ENCODE measurements at regions not wholly inside any gene's neighbourhood (a gene's known extent, or its start where the extent isn't known, plus 50 kb on each side); places are given as distances from the start of the nearest gene placed in this dataset.
A peak's percentile ranks its signal among the peaks of the same experiment; 100 is the strongest.
"Not testable (repeated sequence)": the region's sequence is repeated elsewhere in the genome, so short reads cannot be mapped to it uniquely, and the experiment has no call there.

DNA sequence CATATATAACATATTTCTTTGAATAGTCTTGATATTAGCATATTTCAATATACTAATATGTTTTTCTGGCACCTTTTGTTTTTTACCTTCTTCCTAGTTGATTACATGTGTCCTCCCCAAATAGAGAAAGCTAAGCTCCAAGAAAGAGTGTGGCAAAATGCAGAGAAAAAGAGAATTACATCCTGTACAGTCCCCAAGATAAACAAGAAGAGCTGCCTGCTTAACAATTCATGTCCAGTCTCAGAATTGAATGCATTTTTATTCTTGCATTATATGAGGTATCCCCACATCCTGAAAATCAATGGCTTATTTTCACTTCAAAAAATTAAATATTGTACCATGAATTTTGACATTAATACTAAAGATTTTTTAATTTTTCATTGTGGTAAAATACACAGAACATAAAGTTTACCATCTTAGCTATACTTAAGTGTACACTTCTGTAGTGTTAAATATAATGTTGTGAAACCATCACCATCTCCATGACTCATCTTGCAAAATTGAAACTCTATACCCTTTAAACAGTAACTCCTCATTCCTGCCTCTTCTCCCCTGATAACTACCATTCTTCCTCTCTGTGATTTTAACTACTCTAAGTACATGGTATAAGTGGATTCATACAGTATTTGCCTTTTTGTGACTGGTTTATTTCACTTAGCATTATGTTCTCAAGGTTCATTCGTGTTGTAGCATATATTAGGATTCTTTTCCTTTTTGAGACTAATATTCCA, 490.3 kb downstream of the COL12A1 start:
- peak; percentile 71 for DNase-seq (ENCODE audit: low read depth)

DNA sequence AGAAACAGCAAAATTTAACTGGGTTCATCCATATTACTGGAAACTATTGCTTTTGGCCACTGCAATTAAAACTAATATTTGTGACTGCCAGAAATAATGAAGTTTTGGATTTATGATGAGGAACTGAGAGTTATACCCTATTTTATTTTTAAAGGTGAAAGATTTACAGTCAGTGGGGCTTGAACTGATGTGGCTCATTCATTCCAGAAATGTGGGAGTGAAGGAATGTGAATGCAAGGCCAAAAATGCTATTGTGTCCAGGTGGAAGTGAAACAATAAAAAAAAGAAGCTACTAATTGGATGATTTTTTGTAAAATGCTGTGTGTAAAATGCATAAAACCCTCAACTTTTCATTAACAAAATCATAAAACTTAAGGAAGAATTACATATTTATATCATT, 491.9 kb downstream of the COL12A1 start:
- DNase-seq (ENCODE audit: low read depth): no peak

DNA sequence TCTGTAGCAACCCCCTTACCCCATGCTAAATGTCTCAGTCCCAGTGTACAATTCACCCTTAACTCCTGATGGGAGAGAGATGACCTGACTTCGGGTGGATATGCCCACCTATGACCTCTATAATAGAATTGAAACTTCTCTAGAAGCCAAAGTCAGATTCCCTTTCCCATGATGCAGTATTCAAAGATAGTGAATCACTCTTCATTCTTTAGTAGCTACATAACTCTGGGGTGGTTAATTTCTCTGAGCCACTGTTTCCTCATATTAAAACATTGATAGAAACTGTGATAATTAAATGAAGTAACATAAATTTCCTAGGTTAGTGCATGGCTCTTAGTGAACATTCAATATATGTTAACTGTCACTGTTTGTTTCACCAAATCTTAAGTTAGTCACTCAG, 500.4 kb downstream of the COL12A1 start:
- peak; percentile 53 for DNase-seq (ENCODE audit: low read depth)

DNA sequence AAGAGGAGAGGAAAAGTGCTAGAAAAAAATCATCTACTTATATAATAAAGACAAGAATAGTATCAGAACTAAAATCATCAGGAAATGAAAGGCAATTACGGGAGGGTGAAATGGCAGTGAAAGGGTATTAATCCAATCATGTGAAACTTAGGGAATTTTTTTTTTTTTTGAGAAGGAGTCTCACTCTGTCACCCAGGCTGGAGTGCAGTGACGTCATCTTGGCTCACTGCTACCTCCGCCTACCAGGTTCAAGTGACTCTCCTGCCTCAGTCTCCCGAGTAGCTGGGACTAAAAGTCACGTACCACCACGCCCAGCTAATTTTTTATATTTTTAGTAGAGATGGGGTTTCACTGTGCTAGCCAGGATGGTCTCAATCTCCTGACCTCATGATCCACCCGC, 501.3 kb downstream of the COL12A1 start:
- DNase-seq (ENCODE audit: low read depth): not testable (repeated sequence)

DNA sequence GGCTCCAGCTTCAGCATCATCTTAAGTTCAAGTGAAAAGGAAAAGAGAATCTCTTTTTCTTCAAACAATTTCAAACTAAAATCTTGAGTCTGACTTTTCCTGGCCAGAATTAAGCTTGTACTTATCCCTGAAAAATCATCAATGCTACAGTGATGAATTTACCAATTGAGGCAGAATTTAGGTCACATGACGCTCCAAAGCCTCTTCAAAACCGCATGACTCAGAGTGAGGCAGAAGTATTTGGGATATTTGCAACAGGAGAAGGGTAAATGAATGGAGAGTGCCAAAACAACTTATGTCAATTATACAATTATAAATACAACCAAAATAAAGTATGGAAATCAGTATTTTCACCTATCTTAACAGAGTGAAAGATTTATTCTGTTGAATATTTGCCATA, 515.5 kb downstream of the COL12A1 start:
- DNase-seq (ENCODE audit: low read depth): peak; percentile 13

DNA sequence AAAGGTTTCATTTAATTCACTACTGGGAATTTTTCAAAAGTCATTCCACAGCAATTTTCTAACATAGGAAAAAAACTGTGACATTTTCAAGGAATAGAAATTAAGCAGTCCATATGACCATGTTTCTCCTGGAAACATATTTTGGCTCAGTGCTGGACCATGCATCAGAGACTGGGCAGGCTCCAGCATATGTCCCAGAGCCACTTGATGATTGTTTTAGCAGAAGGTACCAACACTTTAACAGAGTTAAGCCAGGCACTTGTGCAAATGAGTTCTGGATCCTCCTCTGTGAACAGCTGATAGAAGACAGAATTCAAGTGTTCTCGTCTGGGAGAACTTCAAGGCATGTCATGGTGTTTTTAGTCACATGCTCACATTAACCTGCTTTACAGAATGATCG, 516.3 kb downstream of the COL12A1 start:
- DNase-seq (ENCODE audit: low read depth): no peak

DNA sequence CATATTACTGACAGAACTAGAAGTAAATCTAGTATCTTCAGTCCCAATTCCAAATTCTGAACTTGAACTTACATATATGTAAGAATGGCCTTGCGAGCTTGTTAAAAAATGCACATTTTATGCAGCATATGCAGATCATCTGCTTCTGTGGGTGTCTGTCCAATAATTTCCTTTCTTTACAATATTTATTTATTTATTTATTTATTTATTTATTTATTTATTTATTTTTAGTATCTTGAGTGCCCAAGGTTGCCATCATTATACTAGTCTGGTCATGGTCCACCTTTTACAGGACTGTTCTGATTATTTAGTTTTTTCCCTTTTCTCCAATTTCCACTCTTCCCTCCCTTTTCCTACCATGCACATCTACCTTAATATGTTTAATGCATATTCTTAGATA, 528.4 kb downstream of the COL12A1 start:
- DNase-seq (ENCODE audit: low read depth): no peak

DNA sequence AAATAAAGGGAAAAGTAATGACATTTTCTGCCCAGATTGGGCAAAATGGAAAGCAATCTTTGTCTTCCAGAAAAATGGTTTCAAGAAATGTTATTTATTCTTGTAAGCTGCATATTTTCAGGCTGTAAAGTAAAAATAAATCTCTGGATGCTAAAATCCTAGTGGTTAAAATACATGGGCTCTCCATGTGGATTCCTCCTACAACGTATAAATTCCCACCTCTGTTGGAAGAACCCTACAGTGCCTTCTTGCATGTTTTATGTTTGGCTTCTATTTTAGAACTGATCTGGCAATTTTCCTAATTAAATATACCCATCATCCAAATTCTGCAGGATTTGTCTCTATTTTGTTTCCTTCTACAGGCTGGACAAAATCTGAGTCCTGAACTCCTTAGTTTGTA, 528.9 kb downstream of the COL12A1 start:
- no peak for DNase-seq (ENCODE audit: low read depth)

DNA sequence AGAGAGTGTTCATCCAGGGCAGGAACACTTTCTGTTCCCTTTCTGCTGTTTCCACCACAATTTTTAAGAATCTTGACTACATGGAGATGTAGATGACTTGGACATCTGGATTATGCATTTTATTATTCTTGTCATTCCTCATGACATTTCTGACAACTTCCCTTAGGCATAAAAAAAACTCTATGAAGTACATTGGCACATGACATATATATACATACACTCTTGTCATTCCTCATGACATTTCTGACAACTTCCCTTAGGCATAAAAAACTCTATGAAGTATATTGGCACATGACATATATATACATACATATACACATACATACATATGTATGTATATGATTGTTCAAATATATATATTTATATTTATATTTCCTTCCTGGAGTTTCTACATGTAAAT, 531.5 kb downstream of the COL12A1 start:
- DNase-seq (ENCODE audit: low read depth): no peak

DNA sequence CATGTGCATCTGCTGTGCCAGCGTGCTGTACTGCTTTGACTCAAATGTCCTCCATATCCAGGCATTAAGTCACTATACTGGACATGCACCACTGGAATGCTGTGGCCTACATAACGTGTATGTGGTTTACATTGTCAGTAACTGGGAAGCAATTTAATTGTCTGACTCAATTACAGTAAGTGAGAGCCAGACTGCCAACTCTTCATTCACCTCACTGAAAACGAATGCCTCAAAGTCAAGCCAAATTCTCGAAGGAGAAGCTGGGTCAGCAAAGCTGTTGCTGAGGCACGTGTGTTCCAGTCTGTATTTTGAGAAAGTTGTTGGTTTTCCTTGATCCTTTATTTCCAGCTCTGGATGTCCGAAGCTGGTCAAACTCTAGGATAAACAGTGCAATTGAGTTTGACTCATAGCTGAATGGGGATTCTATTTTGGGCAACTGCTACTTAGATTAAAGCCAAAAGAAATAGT, 534.3 kb downstream of the COL12A1 start:
- DNase-seq (ENCODE audit: low read depth): peak; percentile 95

DNA sequence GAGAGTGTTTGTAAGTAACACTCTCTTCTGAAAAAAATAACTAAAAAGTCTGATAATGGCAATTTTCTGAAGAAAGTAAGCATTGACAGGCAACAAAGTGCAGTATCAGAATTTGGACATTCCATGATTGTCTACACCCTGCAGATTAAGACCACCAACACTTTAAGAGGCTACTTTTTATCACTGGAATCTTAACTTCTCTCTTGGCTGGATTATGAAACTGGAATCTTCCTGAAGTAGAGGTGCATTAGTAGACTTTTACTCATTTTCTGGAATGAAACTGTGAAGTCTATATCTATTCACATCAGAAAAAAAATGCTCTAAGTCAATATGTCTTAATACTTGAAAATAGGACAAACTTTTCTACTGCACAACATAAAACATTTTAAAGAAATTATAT, 547.5 kb downstream of the COL12A1 start:
- peak; percentile 16 for DNase-seq (ENCODE audit: low read depth)

DNA sequence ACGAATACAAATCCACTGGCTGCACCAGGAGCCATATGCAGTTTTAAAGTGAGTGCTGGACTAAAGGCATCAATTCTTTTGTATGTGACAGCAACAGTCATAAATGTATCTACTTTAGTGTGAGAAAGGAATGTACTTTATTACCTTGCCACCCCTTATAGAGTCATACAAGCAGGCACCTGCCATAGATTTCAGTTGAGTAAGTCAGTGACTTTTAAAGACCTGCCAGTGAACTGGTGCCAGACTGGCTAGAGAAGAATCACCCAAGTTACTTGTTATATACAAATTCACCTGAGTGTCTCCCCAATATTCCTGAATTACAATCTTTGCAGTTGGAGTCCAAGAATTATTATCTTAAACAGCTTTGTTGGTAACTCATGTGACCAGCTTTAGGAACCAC, 547.9 kb downstream of the COL12A1 start:
- no peak for DNase-seq (ENCODE audit: low read depth)

DNA sequence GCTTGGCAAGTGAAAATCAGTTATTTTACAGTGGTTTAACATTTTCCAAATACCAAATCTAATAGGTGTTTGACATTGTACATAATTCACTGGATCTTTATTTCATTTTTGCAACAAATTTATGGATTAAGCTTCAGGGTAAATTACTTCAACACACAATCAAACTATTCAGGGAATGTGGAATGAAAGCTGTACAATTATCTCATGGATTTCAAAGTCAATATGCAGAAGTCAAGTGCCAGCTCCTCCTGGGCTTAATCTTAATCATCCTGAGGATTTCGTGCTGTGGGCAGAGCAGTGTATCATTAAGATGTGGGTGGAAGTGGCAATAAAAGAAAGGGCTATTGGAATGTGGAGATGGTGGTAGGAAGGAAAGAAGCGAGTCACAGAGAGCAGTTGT, 548.8 kb downstream of the COL12A1 start:
- peak; percentile 80 for DNase-seq (ENCODE audit: low read depth)

DNA sequence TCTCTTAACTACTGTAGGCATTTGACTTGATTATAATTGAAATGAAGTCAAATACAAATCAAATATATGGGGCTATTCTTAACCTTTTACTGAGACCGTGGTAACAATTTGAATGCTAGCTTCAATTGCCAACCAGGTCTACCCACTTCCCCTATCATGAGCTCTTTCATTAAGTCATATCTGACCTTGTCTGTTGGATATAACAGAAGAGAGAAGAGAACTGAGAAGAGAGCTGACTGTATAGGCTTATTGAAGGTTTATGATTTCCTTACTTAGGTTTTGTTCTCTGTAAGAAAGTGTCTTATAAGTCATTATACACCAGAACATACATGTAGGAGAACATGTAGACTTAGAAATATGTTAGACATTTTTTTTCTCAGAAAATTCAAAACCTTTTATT, 549.4 kb downstream of the COL12A1 start:
- no peak for DNase-seq (ENCODE audit: low read depth)

DNA sequence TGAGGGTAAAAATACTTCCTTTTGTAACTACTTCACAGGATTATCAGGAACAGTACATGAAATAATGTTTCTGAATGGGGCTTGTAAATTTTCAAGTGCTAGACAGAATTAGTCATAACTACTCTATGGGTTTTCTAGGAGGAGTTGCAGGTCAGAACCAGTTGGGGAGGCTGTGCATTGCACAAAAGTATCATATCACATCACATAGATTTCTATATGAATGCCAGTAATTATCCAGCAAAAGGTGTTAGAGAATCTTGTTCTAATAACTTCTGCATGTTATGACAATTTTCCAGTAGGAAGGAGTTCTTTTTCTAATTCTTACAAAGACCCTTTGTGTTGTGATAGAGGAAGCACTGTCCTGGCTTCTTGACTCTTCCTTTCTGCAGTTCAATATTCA, 551.6 kb downstream of the COL12A1 start:
- DNase-seq (ENCODE audit: low read depth): peak; percentile 1

DNA sequence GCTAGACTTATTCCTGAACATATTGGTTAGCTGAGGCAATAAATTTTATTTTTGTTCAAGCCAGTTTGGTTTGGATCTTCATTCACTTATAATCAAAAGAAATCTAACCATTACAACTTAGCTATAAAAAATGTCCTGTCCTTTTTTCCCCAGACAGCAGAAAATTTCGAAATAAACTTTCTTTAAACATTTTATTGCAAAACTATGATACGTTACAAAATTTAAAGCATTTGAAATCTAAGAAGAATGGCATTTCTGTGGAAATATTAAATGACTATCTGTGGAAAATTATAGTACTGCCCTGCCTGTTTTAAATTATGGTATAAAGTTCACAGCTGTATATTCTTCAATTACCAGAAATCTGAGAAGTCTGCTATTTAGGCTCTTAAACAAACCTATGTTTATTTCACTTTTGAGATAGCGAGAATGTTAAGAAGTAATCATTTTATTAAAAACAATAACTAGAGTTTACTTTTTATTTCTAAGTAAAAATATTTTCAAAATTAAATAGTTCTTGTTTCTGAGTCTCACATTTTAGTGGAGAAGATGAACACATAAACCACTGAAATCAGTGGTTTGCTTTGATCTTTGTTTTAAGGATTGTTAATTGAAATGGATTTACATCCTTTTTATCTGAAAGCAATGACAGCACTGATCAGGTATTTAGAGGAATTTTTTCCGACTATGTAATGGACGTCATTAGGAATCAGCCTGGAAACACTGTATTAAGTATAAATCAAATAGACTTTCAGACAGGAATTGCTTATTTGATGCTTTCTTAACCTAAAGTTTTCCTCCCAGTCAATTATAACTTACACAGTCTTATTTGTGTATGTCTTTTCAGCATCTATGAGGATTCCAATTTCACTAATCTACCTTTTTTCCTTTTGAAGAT, 553.7 kb downstream of the COL12A1 start:
- DNase-seq (ENCODE audit: low read depth): peak; percentile 34

DNA sequence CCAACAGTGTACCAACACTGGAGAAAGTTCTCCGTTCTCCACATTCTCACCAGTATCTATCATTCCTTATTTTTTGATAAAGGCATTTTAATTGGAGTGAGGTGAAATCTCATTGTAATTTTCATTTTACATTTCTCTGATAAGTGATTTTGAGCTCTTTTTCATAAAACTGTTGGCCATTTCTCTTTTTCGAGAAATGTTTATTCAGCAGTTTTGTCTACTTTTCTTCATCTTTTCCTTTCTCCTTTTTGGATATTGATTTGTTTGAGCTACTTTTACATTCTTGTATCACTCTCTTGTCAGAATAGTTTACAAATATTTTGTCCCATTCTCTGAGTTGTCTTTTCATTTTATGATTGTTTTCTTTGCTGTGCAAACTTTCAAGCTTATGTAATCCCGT, 555.2 kb downstream of the COL12A1 start:
- DNase-seq (ENCODE audit: low read depth): no peak

DNA sequence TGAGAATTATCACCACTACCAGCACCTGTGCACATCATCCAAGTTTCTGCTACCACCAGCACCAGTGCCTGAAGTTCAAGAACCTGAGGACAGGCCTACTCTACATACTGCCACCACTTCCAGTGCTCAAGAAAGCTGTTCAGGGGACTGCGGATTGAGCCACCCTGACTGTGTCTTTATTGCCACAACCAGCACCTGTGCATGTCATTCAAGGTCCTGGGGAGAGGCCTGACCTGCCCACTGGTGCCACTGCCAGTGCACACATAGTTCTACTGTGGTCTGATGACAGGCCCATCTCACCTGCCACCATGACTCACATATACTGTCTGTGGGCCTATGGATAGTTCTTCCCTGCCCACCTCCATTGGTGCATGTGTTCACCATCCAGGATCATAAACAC, 559.4 kb downstream of the COL12A1 start:
- no peak for DNase-seq (ENCODE audit: low read depth)

DNA sequence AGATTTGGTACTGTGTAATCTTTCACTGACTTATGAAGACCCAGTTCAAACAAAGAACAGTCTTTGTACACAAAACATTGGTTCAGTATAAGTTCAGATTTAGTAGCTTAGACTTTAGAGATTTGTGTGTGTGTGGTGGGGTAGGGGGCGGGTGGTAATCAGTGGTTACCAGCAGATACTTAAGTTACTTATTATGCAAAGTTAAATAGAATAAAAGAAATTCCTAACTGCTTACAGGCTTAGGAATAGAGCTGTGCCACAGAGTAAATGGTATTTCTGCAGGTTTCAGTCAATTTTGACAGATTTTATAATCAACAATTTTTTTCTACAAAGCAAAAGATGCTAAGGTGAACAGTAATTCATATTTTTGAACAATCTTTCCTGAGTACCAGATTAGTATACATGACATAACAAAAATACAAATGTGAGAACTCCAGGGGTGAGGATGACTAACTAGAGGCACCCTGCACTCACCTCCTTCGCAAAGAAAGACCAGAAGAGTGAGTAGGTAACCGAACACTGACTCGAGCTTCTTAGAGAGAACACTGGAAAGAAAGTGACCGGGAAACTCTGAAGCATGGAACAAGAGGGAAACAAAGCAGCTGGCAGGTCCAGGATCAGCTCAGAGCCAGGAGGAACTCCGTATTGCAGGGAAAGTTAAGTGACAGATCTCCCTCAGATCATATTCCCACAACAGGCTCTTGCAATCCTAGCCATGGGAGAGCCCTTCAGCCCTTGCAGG, 560.6 kb downstream of the COL12A1 start:
- no peak for DNase-seq (ENCODE audit: low read depth)

DNA sequence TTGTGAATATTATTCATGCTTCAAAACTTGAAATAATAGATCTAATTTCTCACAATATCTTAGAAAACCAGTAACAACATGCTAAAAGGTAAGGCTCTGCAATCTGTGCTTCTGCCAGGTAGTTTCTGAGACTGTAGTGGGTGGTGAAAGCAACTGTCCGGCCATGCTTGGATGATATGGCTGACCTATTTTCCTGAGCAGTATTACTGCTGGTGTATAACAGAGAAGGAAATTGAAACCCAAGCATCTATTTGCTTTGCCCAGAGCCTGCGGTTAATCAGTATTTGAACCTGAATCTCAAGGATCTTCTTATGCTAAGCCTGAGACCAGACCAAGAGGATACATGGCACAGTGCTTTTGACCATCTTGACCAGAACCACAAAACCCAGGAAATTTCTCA, 563.8 kb downstream of the COL12A1 start:
- no peak for DNase-seq (ENCODE audit: low read depth)

DNA sequence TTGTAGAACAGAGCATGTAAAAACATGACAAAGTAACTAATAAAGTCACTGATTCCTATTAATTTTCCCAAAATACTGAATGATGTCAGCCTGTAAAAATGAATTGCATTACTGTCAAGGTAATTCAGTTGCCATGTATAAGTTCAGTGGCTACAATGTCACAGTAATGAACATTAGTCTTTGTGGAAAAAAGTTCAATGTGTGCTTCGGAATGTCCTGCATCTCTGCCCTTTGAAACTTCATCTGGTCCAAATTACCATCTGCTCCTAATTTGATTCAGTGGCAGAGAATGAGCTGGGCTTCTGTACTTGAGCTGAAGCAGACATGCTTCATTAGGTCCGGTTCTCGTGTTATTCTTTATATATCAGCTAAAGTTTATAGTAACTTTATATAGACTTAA, 567.4 kb downstream of the COL12A1 start:
- peak; percentile 55 for DNase-seq (ENCODE audit: low read depth)

DNA sequence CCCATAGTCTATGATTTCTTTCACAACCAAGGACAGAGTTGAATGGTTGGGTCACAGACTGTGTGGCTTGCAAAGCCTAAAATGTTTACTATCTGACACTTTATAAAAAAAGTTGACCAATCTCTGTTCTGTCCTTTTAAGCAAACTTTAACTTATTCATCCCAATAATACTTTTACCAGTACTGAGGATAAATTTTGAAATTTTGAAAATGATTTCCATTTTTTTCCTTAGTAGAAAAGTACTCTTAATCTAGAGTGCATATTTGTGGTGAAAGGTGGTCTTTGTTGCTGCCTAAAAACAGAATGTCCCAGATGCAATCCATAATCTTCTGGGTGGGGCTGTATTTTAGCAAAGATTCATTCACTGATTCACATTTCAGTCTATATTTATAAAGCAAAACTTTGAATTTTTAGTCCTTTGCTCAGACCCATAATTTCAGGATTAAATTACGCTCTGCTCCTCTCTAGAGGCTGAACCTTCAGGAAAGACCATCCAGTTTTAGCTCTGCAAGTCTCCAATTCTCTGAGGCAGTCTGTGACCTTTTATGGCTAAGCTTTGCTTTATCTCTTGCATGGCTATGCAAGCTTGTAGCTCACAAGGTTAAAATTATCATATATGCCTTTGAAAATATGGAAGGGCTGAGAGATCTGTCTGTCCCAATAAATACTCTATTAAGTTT, 573.5 kb downstream of the COL12A1 start:
- DNase-seq (ENCODE audit: low read depth): no peak

Measured in EH (cell line).